ENCODE measurements at regions not wholly inside any gene's neighbourhood (a gene's known extent, or its start where the extent isn't known, plus 50 kb on each side); places are given as distances from the start of the nearest gene placed in this dataset.

DNA sequence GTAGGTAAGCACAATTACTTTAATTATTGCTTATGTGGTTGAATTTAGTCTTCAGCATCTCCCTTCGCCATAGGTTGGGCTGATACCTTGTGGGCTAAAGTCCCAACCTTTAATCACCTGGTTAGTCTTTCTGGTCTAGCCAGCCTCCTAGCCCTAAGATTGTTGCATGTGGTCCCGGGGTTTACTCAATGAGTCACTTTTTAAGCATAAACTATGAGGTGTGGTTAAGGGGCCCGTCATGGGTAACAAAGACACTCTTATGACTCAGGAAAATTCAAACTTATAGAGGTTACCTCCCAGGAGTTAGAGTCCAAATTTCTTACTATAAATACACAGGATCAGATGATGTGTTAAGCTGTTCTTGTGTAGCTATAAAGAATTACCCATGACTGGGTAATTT lies 841.6 kb downstream of the TRIB2 start:
- TF ChIP-seq, protein P1, sequence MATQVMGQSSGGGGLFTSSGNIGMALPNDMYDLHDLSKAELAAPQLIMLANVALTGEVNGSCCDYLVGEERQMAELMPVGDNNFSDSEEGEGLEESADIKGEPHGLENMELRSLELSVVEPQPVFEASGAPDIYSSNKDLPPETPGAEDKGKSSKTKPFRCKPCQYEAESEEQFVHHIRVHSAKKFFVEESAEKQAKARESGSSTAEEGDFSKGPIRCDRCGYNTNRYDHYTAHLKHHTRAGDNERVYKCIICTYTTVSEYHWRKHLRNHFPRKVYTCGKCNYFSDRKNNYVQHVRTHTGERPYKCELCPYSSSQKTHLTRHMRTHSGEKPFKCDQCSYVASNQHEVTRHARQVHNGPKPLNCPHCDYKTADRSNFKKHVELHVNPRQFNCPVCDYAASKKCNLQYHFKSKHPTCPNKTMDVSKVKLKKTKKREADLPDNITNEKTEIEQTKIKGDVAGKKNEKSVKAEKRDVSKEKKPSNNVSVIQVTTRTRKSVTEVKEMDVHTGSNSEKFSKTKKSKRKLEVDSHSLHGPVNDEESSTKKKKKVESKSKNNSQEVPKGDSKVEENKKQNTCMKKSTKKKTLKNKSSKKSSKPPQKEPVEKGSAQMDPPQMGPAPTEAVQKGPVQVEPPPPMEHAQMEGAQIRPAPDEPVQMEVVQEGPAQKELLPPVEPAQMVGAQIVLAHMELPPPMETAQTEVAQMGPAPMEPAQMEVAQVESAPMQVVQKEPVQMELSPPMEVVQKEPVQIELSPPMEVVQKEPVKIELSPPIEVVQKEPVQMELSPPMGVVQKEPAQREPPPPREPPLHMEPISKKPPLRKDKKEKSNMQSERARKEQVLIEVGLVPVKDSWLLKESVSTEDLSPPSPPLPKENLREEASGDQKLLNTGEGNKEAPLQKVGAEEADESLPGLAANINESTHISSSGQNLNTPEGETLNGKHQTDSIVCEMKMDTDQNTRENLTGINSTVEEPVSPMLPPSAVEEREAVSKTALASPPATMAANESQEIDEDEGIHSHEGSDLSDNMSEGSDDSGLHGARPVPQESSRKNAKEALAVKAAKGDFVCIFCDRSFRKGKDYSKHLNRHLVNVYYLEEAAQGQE (IDR thresholded peaks at IDR 0.05): no peak
- TF ChIP-seq, protein P2, sequence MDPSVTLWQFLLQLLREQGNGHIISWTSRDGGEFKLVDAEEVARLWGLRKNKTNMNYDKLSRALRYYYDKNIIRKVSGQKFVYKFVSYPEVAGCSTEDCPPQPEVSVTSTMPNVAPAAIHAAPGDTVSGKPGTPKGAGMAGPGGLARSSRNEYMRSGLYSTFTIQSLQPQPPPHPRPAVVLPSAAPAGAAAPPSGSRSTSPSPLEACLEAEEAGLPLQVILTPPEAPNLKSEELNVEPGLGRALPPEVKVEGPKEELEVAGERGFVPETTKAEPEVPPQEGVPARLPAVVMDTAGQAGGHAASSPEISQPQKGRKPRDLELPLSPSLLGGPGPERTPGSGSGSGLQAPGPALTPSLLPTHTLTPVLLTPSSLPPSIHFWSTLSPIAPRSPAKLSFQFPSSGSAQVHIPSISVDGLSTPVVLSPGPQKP (IDR thresholded peaks at IDR 0.05; ENCODE audit: low read depth, low read length): no peak
- TF ChIP-seq, protein P3, sequence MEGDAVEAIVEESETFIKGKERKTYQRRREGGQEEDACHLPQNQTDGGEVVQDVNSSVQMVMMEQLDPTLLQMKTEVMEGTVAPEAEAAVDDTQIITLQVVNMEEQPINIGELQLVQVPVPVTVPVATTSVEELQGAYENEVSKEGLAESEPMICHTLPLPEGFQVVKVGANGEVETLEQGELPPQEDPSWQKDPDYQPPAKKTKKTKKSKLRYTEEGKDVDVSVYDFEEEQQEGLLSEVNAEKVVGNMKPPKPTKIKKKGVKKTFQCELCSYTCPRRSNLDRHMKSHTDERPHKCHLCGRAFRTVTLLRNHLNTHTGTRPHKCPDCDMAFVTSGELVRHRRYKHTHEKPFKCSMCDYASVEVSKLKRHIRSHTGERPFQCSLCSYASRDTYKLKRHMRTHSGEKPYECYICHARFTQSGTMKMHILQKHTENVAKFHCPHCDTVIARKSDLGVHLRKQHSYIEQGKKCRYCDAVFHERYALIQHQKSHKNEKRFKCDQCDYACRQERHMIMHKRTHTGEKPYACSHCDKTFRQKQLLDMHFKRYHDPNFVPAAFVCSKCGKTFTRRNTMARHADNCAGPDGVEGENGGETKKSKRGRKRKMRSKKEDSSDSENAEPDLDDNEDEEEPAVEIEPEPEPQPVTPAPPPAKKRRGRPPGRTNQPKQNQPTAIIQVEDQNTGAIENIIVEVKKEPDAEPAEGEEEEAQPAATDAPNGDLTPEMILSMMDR (IDR thresholded peaks at IDR 0.05): no peak
- TF ChIP-seq JUNB (IDR thresholded peaks at IDR 0.05): no peak
- TF ChIP-seq HOXA7 (CRISPR knock-in tag; IDR thresholded peaks at IDR 0.05): no peak
- no peak for TF ChIP-seq MAZ (IDR thresholded peaks at IDR 0.05; ENCODE audit: borderline replicate concordance, low read depth, low read length)
- no peak for TF ChIP-seq CHD2 (IDR thresholded peaks at IDR 0.05; ENCODE audit: low read length, partially characterized antibody)
- no peak for TF ChIP-seq GATA3 (IDR thresholded peaks at IDR 0.05; ENCODE audit: borderline replicate concordance)
- TF ChIP-seq POLR2A (IDR thresholded peaks at IDR 0.05; ENCODE audit: low read length): no peak
- no peak for TF ChIP-seq ESRRA (IDR thresholded peaks at IDR 0.05; ENCODE audit: borderline replicate concordance, low read length)
- no peak for TF ChIP-seq SREBF2 (IDR thresholded peaks at IDR 0.05)
- no peak for TF ChIP-seq RNF2 (IDR thresholded peaks at IDR 0.05; ENCODE audit: borderline replicate concordance, low read depth)
- TF ChIP-seq, protein P4, sequence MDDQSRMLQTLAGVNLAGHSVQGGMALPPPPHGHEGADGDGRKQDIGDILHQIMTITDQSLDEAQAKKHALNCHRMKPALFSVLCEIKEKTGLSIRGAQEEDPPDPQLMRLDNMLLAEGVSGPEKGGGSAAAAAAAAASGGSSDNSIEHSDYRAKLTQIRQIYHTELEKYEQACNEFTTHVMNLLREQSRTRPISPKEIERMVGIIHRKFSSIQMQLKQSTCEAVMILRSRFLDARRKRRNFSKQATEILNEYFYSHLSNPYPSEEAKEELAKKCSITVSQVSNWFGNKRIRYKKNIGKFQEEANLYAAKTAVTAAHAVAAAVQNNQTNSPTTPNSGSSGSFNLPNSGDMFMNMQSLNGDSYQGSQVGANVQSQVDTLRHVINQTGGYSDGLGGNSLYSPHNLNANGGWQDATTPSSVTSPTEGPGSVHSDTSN (IDR thresholded peaks at IDR 0.05): no peak

Measured in A549 (cell line).